T-helper 2 cell treated with Interferon-gamma antibody and Interleukin-4, amounts not matched to agents 5 μg/mL and 100 μg/mL, for 36 hours (primary cell): ENCODE measurements at regions not wholly inside any gene's neighbourhood (a gene's known extent, or its start where the extent isn't known, plus 50 kb on each side); places are given as distances from the start of the nearest gene placed in this dataset.

Experiments used
- DNase-seq: peaks from one replicate; pipeline ENCODE4 v3.0.0; 2021; ENCODE audit warnings: low spot score
- H3K27ac Mint-ChIP-seq: one replicate; pipeline ENCODE4 v1.8.0; 2021; ENCODE audit warnings: mild to moderate bottlenecking, mixed read lengths
- H3K27me3 Mint-ChIP-seq: one replicate; pipeline ENCODE4 v1.8.0; 2021; ENCODE audit warnings: low read depth, mixed read lengths
- H3K36me3 Mint-ChIP-seq: one replicate; pipeline ENCODE4 v1.8.0; 2021; ENCODE audit warnings: low read depth, mixed read lengths
- H3K4me1 Mint-ChIP-seq: one replicate; pipeline ENCODE4 v1.8.0; 2021; ENCODE audit warnings: low read depth, mixed read lengths
- H3K4me3 Mint-ChIP-seq: one replicate; pipeline ENCODE4 v1.8.0; 2022; ENCODE audit warnings: mild to moderate bottlenecking, moderate library complexity, mixed read lengths
- H3K9me3 Mint-ChIP-seq: one replicate; pipeline ENCODE4 v1.8.0; 2021; ENCODE audit warnings: mixed read lengths

DNA sequence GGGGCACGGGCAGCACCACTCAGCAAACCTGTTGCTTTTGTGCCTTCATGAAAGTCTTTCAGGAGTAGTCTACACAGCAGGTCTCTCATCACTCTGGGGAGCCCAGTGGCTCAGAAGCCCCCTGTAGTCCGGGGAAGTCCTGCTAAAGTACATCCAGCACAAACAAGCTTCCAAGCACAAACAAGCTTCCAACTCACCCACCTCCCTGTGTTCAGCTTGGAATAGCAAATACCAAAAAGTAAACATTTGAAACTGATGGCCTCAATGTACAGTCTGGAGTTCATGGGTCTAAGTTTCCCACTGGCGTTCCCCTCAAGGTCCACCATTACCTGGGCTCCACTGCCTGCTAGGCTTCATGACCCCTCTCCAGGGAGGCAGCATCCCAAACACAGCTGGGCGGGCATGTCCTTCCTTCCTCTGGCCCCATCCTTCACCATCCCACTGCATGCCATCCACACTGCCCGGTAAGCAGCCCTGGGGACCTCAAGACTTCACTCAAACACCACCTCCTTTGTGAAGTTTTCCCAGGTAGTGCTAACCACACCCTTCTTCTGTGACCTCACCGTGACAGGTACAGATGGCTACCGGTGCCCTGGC is 62.8 kb upstream of the SIAH1 start:
- no peaks in the 10 kb centered on the region for H3K9me3 Mint-ChIP-seq
- no peaks in the 10 kb centered on the region for H3K36me3 Mint-ChIP-seq
- DNase-seq, result no peak
- no peaks in the 10 kb centered on the region for H3K4me1 Mint-ChIP-seq
- no peaks in the 10 kb centered on the region for H3K27me3 Mint-ChIP-seq
- H3K4me3 Mint-ChIP-seq, result no peak overlapping the region
- H3K27ac Mint-ChIP-seq, result no peak overlapping the region

- Mint-ChIP-seq H3K36me3 (no peaks in the 10 kb centered on the region), H3K4me3 (no peak overlapping the region), H3K9me3 (no peaks in the 10 kb centered on the region), H3K27me3 (no peaks in the 10 kb centered on the region), H3K4me1 (no peaks in the 10 kb centered on the region), H3K27ac (peak overlapping the region; percentile 10)
- DNase-seq, result no peak
Measured at GRCh38 chr16:48447428-48447827, 62.2 kb upstream of the SIAH1 start.

DNA sequence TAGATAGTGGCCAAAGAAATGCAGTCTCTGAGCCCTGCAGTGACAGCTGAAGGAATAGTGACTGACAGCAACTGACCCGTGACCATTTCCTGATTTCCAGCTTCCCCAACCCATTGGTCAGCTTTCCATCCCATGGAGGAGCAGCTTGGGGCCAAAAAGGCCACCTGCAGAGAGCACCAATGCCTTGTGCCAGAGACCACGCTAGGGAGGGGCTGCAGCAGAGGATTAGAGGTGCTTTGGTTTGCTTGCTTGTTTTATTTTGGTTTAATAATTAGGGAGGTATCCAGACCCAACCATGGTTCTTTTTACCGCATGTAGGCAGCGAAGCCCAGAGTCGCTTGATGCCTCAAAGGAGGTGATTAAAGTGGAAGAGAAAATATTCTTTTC is 61.3 kb upstream of the SIAH1 start:
- no peak for DNase-seq
- no peak overlapping the region for H3K4me3 Mint-ChIP-seq
- H3K27ac Mint-ChIP-seq, result no peak overlapping the region
- no peaks in the 10 kb centered on the region for H3K9me3 Mint-ChIP-seq
- H3K27me3 Mint-ChIP-seq, result no peaks in the 10 kb centered on the region
- no peaks in the 10 kb centered on the region for H3K36me3 Mint-ChIP-seq
- no peaks in the 10 kb centered on the region for H3K4me1 Mint-ChIP-seq

DNA sequence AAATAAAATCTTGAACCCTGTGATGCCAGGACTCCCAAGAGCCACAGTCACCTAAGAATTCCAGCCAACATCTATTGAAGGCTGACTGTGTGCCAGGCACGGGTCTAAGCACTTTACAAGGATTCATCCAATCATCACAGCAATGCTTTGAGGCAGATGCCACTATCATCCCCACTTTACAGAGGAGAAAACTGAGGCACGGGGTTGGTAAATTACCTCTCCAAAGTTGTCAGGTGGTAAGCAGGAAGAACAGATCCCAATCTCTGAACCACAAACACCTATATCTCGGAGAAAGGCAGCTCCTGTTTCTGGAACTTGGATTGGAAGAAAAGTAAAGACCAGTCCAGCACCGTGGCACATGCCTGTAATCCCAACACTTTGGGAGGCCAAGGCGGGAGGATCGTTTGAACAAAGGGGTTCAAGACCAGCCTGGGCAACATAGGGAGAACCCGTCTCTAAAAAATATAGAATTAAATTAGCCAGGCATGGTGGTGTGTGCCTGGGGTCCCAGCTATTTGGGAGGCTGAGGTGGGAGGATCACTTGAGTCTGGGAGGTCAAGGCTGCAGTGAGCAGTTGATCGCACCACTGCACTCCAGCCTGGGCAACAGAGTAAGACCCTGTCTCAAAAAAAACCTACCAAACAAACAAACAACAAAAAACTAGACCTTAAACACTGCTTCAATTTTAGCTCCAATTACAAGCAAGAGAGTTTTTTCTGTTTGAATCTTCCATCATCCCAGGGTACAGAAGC is 60.7 kb upstream of the SIAH1 start:
- no peaks in the 10 kb centered on the region for H3K27me3 Mint-ChIP-seq
- H3K4me3 Mint-ChIP-seq, result no peak overlapping the region
- no peaks in the 10 kb centered on the region for H3K4me1 Mint-ChIP-seq
- H3K36me3 Mint-ChIP-seq, result no peaks in the 10 kb centered on the region
- no peak overlapping the region for H3K27ac Mint-ChIP-seq
- H3K9me3 Mint-ChIP-seq, result no peaks in the 10 kb centered on the region
- DNase-seq, result no peak

DNA sequence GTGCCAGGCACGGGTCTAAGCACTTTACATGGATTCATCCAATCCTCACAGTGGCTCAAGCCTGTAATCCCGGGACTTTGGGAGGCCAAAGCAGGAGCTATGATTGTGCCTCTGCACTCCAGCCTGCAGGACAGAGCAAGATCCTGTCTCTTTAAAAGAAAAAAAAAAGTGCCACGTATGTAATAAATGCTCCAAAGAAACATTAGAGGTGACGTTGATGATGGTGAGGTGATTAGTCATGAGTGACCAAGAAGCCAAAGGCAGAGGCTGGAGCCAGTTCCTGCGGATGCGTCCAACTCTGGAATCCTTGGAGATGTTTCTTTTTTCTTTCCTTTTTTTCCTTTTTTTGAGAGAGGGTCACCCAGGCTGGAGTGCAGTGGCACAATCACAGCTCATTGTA is 59.4 kb upstream of the SIAH1 start:
- H3K27me3 Mint-ChIP-seq, result no peaks in the 10 kb centered on the region
- no peak overlapping the region for H3K27ac Mint-ChIP-seq
- no peaks in the 10 kb centered on the region for H3K36me3 Mint-ChIP-seq
- H3K4me1 Mint-ChIP-seq, result no peaks in the 10 kb centered on the region
- no peaks in the 10 kb centered on the region for H3K9me3 Mint-ChIP-seq
- H3K4me3 Mint-ChIP-seq, result no peak overlapping the region
- DNase-seq, result no peak

DNA sequence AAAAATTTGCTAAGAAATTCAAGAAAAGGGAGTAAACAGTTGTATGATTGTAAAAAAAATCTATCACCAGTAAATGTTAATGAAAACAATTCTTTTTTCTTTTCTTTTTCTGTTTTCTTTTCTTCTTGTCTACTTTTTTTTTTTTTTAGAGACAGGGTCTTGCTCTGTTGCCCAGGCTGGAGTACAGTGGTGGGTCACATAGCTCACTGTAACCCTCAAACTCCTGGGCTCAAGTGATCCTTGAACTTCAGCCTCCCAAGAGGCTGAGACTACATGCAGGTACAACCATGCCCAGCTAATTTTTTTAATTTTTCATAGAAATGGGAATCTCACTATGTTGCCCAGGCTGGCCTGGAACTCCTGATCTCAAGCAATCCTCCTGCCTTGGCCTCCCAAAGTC is 57.2 kb upstream of the SIAH1 start:
- no peak for DNase-seq
- H3K27ac Mint-ChIP-seq, result no peak overlapping the region
- H3K9me3 Mint-ChIP-seq, result no peaks in the 10 kb centered on the region
- H3K36me3 Mint-ChIP-seq, result no peaks in the 10 kb centered on the region
- no peaks in the 10 kb centered on the region for H3K27me3 Mint-ChIP-seq
- no peak overlapping the region for H3K4me3 Mint-ChIP-seq
- H3K4me1 Mint-ChIP-seq, result no peaks in the 10 kb centered on the region

DNA sequence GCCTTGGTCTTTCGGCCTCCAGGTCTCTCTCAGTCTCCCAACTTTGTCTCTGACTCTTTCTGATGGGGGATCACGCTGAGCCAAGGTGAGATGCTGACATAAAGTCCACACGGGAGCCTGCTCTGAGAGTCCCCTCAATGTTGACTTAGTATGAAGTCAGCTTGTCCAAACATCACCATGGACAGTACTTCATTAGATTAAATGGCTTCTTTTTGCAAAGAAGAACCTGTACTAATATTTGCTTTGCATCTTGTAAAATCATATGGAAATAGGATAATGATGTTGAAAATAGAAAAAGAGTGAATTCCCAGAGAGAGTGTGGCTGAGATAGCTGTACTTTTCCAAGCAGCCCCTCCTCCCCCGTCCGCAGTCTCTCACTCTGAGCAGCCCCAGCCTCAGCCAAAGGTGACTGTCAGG is 56.7 kb upstream of the SIAH1 start:
- no peaks in the 10 kb centered on the region for H3K27me3 Mint-ChIP-seq
- no peak for DNase-seq
- H3K9me3 Mint-ChIP-seq, result no peaks in the 10 kb centered on the region
- no peaks in the 10 kb centered on the region for H3K36me3 Mint-ChIP-seq
- no peaks in the 10 kb centered on the region for H3K4me1 Mint-ChIP-seq
- H3K27ac Mint-ChIP-seq, result no peak overlapping the region
- H3K4me3 Mint-ChIP-seq, result no peak overlapping the region

- DNase-seq, result no peak
- no peaks in the 10 kb centered on the region for H3K4me1 Mint-ChIP-seq
- H3K27ac Mint-ChIP-seq, result no peak overlapping the region
- H3K36me3 Mint-ChIP-seq, result no peaks in the 10 kb centered on the region
- H3K27me3 Mint-ChIP-seq, result no peaks in the 10 kb centered on the region
- no peaks in the 10 kb centered on the region for H3K9me3 Mint-ChIP-seq
- no peak overlapping the region for H3K4me3 Mint-ChIP-seq
Measured at GRCh38 chr16:48441106-48441505, 55.9 kb upstream of the SIAH1 start.

- H3K4me3 Mint-ChIP-seq, result no peak overlapping the region
- no peak for DNase-seq
- no peaks in the 10 kb centered on the region for H3K36me3 Mint-ChIP-seq
- peaks cover 5% of the 10 kb centered on the region for H3K4me1 Mint-ChIP-seq
- H3K27ac Mint-ChIP-seq, result no peak overlapping the region
- H3K9me3 Mint-ChIP-seq, result no peaks in the 10 kb centered on the region
- no peaks in the 10 kb centered on the region for H3K27me3 Mint-ChIP-seq
Measured at GRCh38 chr16:48438414-48438813, 53.2 kb upstream of the SIAH1 start.

GRCh38 chr16:48435906-48436305 is 50.7 kb upstream of the SIAH1 start:
- peaks cover 5% of the 10 kb centered on the region for H3K4me1 Mint-ChIP-seq
- no peak overlapping the region for H3K4me3 Mint-ChIP-seq
- no peak overlapping the region for H3K27ac Mint-ChIP-seq
- DNase-seq, result no peak
- H3K9me3 Mint-ChIP-seq, result no peaks in the 10 kb centered on the region
- H3K27me3 Mint-ChIP-seq, result no peaks in the 10 kb centered on the region
- H3K36me3 Mint-ChIP-seq, result no peaks in the 10 kb centered on the region

DNA sequence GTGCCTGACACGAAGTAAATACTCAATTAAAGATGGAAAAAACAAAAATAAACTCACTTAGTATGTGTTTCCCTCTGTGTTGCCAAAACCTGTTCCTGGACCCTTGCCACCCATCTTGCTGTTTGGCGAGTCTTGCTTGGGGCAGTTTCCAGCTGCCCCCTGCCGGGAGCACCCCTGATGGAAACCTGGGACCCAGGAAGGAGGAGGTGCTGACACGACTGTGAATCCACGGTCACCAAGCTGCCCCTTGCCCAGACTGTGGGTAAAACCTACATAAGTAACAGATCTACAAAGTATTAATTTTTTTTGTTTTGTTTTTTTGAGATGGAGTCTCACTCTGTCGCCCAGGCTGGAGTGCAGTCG is 50.1 kb upstream of the SIAH1 start:
- Mint-ChIP-seq H3K36me3 (no peaks in the 10 kb centered on the region), H3K27ac (no peak overlapping the region), H3K4me3 (no peak overlapping the region), H3K4me1 (peaks cover 5% of the 10 kb centered on the region), H3K9me3 (no peaks in the 10 kb centered on the region), H3K27me3 (no peaks in the 10 kb centered on the region)
- no peak for DNase-seq
